IMR-90 (cell line): ENCODE measurements at regions not wholly inside any gene's neighbourhood (a gene's known extent, or its start where the extent isn't known, plus 50 kb on each side); places are given as distances from the start of the nearest gene placed in this dataset.

Experiments
- CTCF ChIP-seq: conservative IDR thresholded peaks from 2 replicates; pipeline ENCODE4 v1.5.1; 2012; ENCODE audit warnings: mild to moderate bottlenecking, low read depth, low read length, improper control_type of control experiment
- POLR2A ChIP-seq: IDR thresholded peaks from 2 replicates; pipeline ENCODE4 v1.6.1; 2012; ENCODE audit warnings: mild to moderate bottlenecking, low read depth, low read length

- no peak for TF ChIP-seq CTCF
- no peak for TF ChIP-seq POLR2A
Observed at GRCh38 chr6:2396846-2397630, 151.6 kb upstream of the GMDS start.
